Heart left ventricle (tissue), 13 donors: ENCODE measurements at regions not wholly inside any gene's neighbourhood (a gene's known extent, or its start where the extent isn't known, plus 50 kb on each side); places are given as distances from the start of the nearest gene placed in this dataset.

Experiments used
- CTCF ChIP-seq, 12 donors: fragments of 200-600 bp; sonication (generic) in 4 of 12; IDR thresholded peaks; one replicate each; pipeline versions ENCODE4 v1.5.0 to v1.8.0; 2018 to 2022; ENCODE audit warnings: antibody characterized with exemption in 12 of 12, mild to moderate bottlenecking in 5 of 12
- POLR2A ChIP-seq, 2 donors: fragments of 450-650 bp; IDR thresholded peaks; one replicate each; pipeline ENCODE4 v1.6.1; 2017; ENCODE audit warnings: antibody characterized with exemption in 2 of 2, mild to moderate bottlenecking in 2 of 2, moderate library complexity in 2 of 2
- donor health status: ischemic (EF 13 %, LVEDD 7.1; RV severe dilation, severe dysfunction).
- donor health status: DM: no; HTN: yes; CAD: no.
- donor health status: DM: no; HTN: no; CAD: no.
- donor health status: ischemic (EF 25% LVEDD 6.9; RV normal size, moderate dysfunction).
- donor health status: ischemic (EF 25% LVEDD 5.7; RV mildly dilated, moderate dysfunction).
- donor health status: ischemic (EF 35%, LVEDD 5.7; RV mildly dilated, moderate dysfunction).
- donor health status: nonischemic (EF 11% LVEDD 7.7; RV severe dilation, severe dysfunction).
- donor health status: DM: yes; HTN: yes; CAD: no.
- donor health status: PGD.
- donor health status: ischemic (EF 29% LVEDD 5.4; RV normal size, mild dysfunction).
- donor health status: nonischemic (EF 23%, LVEDD 6.1; RV moderate dilation, normal function).

- TF ChIP-seq CTCF (IDR thresholded peaks at IDR 0.05) (no peak), POLR2A (IDR thresholded peaks at IDR 0.05) (no peak)
Measured at GRCh38 chr6:144624716-144625115, 339.6 kb downstream of the UTRN start.
